ENCODE measurements at regions not wholly inside any gene's neighbourhood (a gene's known extent, or its start where the extent isn't known, plus 50 kb on each side); places are given as distances from the start of the nearest gene placed in this dataset.
A peak's percentile ranks its signal among the peaks of the same experiment; 100 is the strongest.

DNA sequence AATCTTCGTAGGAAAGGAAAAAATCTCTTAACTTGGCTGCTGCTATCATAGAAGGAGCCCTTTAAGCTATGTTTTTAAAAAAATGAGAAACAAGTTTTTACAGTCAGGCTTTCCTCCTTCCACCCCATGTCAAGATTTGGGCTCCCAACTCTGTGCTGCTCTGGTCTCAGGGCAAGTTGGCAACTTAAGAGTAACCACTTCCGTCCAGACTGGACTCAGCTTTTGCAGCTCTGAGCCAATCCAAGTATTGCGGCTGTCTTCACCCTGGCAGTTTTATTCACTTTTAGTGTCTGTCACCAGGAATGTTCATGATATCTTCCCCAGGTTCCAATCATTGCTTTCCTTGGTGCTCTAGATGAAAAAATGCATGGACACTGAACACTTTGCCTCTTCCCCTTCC, 115.9 kb upstream of the GAS1 start:
- H3K4me3 ChIP-seq = no peak overlapping the region
- TF ChIP-seq, protein P1, sequence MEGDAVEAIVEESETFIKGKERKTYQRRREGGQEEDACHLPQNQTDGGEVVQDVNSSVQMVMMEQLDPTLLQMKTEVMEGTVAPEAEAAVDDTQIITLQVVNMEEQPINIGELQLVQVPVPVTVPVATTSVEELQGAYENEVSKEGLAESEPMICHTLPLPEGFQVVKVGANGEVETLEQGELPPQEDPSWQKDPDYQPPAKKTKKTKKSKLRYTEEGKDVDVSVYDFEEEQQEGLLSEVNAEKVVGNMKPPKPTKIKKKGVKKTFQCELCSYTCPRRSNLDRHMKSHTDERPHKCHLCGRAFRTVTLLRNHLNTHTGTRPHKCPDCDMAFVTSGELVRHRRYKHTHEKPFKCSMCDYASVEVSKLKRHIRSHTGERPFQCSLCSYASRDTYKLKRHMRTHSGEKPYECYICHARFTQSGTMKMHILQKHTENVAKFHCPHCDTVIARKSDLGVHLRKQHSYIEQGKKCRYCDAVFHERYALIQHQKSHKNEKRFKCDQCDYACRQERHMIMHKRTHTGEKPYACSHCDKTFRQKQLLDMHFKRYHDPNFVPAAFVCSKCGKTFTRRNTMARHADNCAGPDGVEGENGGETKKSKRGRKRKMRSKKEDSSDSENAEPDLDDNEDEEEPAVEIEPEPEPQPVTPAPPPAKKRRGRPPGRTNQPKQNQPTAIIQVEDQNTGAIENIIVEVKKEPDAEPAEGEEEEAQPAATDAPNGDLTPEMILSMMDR (IDR thresholded peaks at IDR 0.05) = no peak
- no peak for TF ChIP-seq POLR2A (IDR thresholded peaks at IDR 0.05)
- no peaks in the 10 kb centered on the region for H3K27me3 ChIP-seq
- H3K4me1 ChIP-seq = peaks cover 0 to 4% of the 10 kb centered on the region in 2 donors
- intact Hi-C loops (cut with DNase I; ENCODE audit: low total_unique reads) = no loop called here
- no peaks in the 10 kb centered on the region for H3K36me3 ChIP-seq
- no peaks in the 10 kb centered on the region for H3K9me3 ChIP-seq
- no peak for DNase-seq
- peak overlapping the region; percentile 66 to 77 for H3K27ac ChIP-seq

DNA sequence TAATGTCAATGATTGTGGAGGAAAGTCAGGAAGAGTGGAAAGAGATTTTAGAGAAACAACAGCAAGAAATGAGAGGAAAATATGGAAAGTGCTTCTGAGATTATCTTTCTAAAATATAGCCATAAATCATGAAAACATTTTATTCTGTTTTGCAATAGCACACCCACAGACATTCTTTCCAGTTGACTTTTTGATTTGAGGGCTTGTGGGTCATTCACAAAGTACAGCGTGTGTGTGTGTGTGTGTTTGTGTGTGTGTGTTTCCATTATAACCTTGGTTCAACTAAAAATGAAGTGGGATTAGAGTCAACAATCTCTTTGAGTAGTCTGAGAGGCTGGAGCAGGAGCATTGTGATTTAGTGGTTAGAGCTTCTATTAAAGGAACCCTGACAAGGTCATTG, 116.6 kb upstream of the GAS1 start:
- no peak overlapping the region for H3K4me3 ChIP-seq
- H3K9me3 ChIP-seq = no peaks in the 10 kb centered on the region
- H3K4me1 ChIP-seq = peaks cover 0 to 4% of the 10 kb centered on the region in 2 donors
- H3K27me3 ChIP-seq = no peaks in the 10 kb centered on the region
- peak; percentile 47 to 64 for DNase-seq
- no peak for TF ChIP-seq POLR2A (IDR thresholded peaks at IDR 0.05)
- TF ChIP-seq, protein P1 (IDR thresholded peaks at IDR 0.05) = no peak
- intact Hi-C loops (cut with DNase I; ENCODE audit: low total_unique reads) = no loop called here
- peak overlapping the region; percentile 66 to 77 for H3K27ac ChIP-seq
- H3K36me3 ChIP-seq = no peaks in the 10 kb centered on the region

DNA sequence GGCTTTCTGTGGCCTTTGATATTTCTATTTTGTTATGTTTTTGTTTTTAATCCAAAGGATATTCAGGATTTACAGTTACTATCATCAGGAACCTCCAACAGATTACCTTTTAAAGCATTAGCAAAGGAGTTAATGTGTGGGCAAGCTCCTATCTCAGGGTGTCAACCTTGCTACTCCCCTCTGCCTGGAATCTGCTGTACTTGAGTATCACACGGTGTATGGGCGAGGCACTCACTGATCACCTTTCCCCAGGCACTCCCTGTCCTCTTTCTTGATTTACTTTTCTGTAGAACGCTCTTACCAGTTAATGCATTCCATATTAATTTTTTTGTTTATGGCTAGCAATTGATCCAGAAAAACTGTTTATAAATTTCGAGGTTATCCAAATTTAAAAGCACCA, 117.0 kb upstream of the GAS1 start:
- no peak for TF ChIP-seq POLR2A (IDR thresholded peaks at IDR 0.05)
- TF ChIP-seq, protein P1 (IDR thresholded peaks at IDR 0.05) = no peak

DNA sequence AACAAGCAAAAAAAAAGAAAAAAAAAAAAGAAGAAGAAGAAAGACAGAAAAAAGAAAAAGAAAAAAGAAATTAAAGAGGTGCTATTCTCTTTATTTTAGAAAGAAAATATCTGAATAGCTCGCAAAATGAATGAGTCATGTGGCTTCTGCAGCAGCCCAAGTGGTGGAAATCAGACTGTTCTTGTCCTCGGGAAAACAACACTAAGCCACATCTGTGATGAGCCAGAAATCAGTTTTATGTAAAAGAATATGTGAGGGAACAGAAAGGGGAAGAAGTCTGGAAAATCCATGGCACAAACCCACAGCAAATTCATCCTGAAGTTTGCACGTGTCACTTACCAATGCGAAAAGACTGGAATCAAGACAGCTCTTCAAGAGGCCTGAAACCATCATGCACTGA, 118.7 kb upstream of the GAS1 start:
- no peaks in the 10 kb centered on the region for H3K36me3 ChIP-seq
- TF ChIP-seq, protein P1 (IDR thresholded peaks at IDR 0.05) = no peak
- TF ChIP-seq POLR2A (IDR thresholded peaks at IDR 0.05) = no peak
- intact Hi-C loops (cut with DNase I; ENCODE audit: low total_unique reads) = no loop called here
- no peaks in the 10 kb centered on the region for H3K27me3 ChIP-seq
- no peaks in the 10 kb centered on the region for H3K9me3 ChIP-seq
- H3K4me3 ChIP-seq = no peak overlapping the region
- H3K4me1 ChIP-seq = peaks cover 0 to 11% of the 10 kb centered on the region in 2 donors
- H3K27ac ChIP-seq = peak overlapping the region; percentile 66 to 77
- DNase-seq = no peak

More for the DNA sequence above, 117.0 kb upstream of the GAS1 start:
- H3K27me3 ChIP-seq = no peaks in the 10 kb centered on the region
- H3K27ac ChIP-seq = peak overlapping the region; percentile 66 to 77
- no peaks in the 10 kb centered on the region for H3K9me3 ChIP-seq
- intact Hi-C loops (cut with DNase I; ENCODE audit: low total_unique reads) = no loop called here
- H3K36me3 ChIP-seq = no peaks in the 10 kb centered on the region
- H3K4me1 ChIP-seq = peaks cover 0 to 4% of the 10 kb centered on the region in 2 donors
- H3K4me3 ChIP-seq = no peak overlapping the region
- DNase-seq = no peak

DNA sequence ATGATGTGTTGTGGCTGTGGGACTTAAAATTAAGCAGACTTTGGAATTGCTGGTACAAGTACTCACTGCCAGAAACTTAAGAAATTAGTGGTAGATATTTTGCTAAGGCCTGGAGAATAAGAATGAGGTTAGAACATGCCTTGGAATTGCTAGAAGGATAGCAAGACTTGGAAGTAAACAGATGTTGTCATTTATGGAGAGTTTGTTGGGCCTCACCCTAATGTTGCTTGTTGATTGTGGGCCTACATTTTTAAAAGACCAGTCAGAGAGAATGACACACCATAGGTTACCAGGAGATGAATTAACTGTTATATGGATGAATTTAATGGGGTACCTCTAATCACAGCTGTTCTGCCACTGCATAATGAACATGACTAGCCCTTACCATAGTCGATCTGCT, 120.1 kb upstream of the GAS1 start:
- intact Hi-C loops (cut with DNase I; ENCODE audit: low total_unique reads) = no loop called here
- Histone ChIP-seq H3K4me1 (peaks cover 0 to 11% of the 10 kb centered on the region in 2 donors), H3K36me3 (no peaks in the 10 kb centered on the region), H3K9me3 (no peaks in the 10 kb centered on the region), H3K27me3 (no peaks in the 10 kb centered on the region), H3K4me3 (no peak overlapping the region), H3K27ac (peak overlapping the region; percentile 66 to 77)
- no peak for TF ChIP-seq POLR2A (IDR thresholded peaks at IDR 0.05)
- TF ChIP-seq, protein P1 (IDR thresholded peaks at IDR 0.05) = no peak
- DNase-seq = no peak
